ENCODE measurements at regions not wholly inside any gene's neighbourhood (a gene's known extent, or its start where the extent isn't known, plus 50 kb on each side); places are given as distances from the start of the nearest gene placed in this dataset.

GRCh38 chr1:30814292-30814691, 56.7 kb upstream of the LAPTM5 start:
- TF ChIP-seq CTCF (IDR thresholded peaks at IDR 0.05), result no peak
- TF ChIP-seq POLR2A (IDR thresholded peaks at IDR 0.05), result no peak
- TF ChIP-seq POLR2AphosphoS5 (IDR thresholded peaks at IDR 0.05), result no peak

Data from sigmoid colon (tissue), 4 donors.